Activated CD4-positive, alpha-beta T cell treated with anti-CD3 and anti-CD28 coated beads, Interleukin-2, amount 10 ng/mL, durations not matched to agents 24 days and 14 days (primary cell): ENCODE measurements at regions not wholly inside any gene's neighbourhood (a gene's known extent, or its start where the extent isn't known, plus 50 kb on each side); places are given as distances from the start of the nearest gene placed in this dataset.

Experiments used
- DNase-seq: peaks from one replicate; pipeline ENCODE4 v3.0.0; 2022
- H3K27ac Mint-ChIP-seq: one replicate; pipeline ENCODE4 v1.8.0; 2022; ENCODE audit warnings: mild to moderate bottlenecking, mixed read lengths
- H3K27me3 Mint-ChIP-seq: one replicate; pipeline ENCODE4 v1.8.0; 2022; ENCODE audit warnings: mixed read lengths
- H3K36me3 Mint-ChIP-seq: one replicate; pipeline ENCODE4 v1.8.0; 2022; ENCODE audit warnings: low read depth, mild to moderate bottlenecking, mixed read lengths
- H3K4me1 Mint-ChIP-seq: one replicate; pipeline ENCODE4 v1.8.0; 2021; ENCODE audit warnings: mixed read lengths
- H3K4me3 Mint-ChIP-seq: one replicate; pipeline ENCODE4 v1.8.0; 2022; ENCODE audit warnings: mild to moderate bottlenecking, moderate library complexity, mixed read lengths
- H3K9me3 Mint-ChIP-seq: one replicate; pipeline ENCODE4 v1.8.0; 2021; ENCODE audit warnings: mixed read lengths
- intact Hi-C: fragments of 100-400 bp; cut with micrococcal nuclease; formaldehyde crosslinking; loops from one replicate; pipeline ENCODE4 v1.15.1; 2023

- intact Hi-C loops = no loop called here
- no peaks in the 10 kb centered on the region for H3K36me3 Mint-ChIP-seq
- no peak overlapping the region for H3K4me3 Mint-ChIP-seq
- DNase-seq = no peak
- H3K27ac Mint-ChIP-seq = no peak overlapping the region
- H3K4me1 Mint-ChIP-seq = peaks cover under 1% of the 10 kb centered on the region
- H3K27me3 Mint-ChIP-seq = peaks cover 8% of the 10 kb centered on the region
- no peaks in the 10 kb centered on the region for H3K9me3 Mint-ChIP-seq
These were observed 68.8 kb upstream of the IFNG-AS1 start for GRCh38 chr12:67920413-67920812.

- H3K27me3 Mint-ChIP-seq = peaks cover 11% of the 10 kb centered on the region
- no peak overlapping the region for H3K4me3 Mint-ChIP-seq
- no peaks in the 10 kb centered on the region for H3K36me3 Mint-ChIP-seq
These were observed 68.0 kb upstream of the IFNG-AS1 start for GRCh38 chr12:67921286-67921685.

GRCh38 chr12:67922245-67922644, 67.0 kb upstream of the IFNG-AS1 start:
- no peak overlapping the region for H3K27ac Mint-ChIP-seq
- H3K36me3 Mint-ChIP-seq = no peaks in the 10 kb centered on the region
- intact Hi-C loops = no loop called here
- no peak overlapping the region for H3K4me3 Mint-ChIP-seq
- peaks cover 9% of the 10 kb centered on the region for H3K27me3 Mint-ChIP-seq
- peaks cover 3% of the 10 kb centered on the region for H3K4me1 Mint-ChIP-seq
- H3K9me3 Mint-ChIP-seq = no peaks in the 10 kb centered on the region
- no peak for DNase-seq

More at GRCh38 chr12:67921286-67921685, 68.0 kb upstream of the IFNG-AS1 start:
- Mint-ChIP-seq H3K4me1 (peaks cover 3% of the 10 kb centered on the region), H3K9me3 (no peaks in the 10 kb centered on the region), H3K27ac (no peak overlapping the region)
- DNase-seq = no peak
- intact Hi-C loops = no loop called here

GRCh38 chr12:67925077-67925476, 64.2 kb upstream of the IFNG-AS1 start:
- Mint-ChIP-seq H3K4me1 (peaks cover 3% of the 10 kb centered on the region), H3K4me3 (no peak overlapping the region), H3K36me3 (no peaks in the 10 kb centered on the region), H3K9me3 (no peaks in the 10 kb centered on the region), H3K27me3 (peaks cover 8% of the 10 kb centered on the region), H3K27ac (no peak overlapping the region)
- no peak for DNase-seq
- intact Hi-C loops = no loop called here

GRCh38 chr12:67925552-67925951, 63.7 kb upstream of the IFNG-AS1 start:
- H3K27ac Mint-ChIP-seq = no peak overlapping the region
- H3K36me3 Mint-ChIP-seq = no peaks in the 10 kb centered on the region
- intact Hi-C loops = no loop called here
- H3K4me1 Mint-ChIP-seq = peaks cover 3% of the 10 kb centered on the region
- H3K4me3 Mint-ChIP-seq = no peak overlapping the region
- H3K9me3 Mint-ChIP-seq = no peaks in the 10 kb centered on the region
- no peak for DNase-seq
- H3K27me3 Mint-ChIP-seq = peaks cover 10% of the 10 kb centered on the region

- H3K4me3 Mint-ChIP-seq = no peak overlapping the region
- intact Hi-C loops = no loop called here
- no peak for DNase-seq
- H3K4me1 Mint-ChIP-seq = peaks cover 3% of the 10 kb centered on the region
- H3K27me3 Mint-ChIP-seq = peaks cover 12% of the 10 kb centered on the region
- H3K27ac Mint-ChIP-seq = no peak overlapping the region
- H3K9me3 Mint-ChIP-seq = no peaks in the 10 kb centered on the region
- no peaks in the 10 kb centered on the region for H3K36me3 Mint-ChIP-seq
These were observed 63.2 kb upstream of the IFNG-AS1 start for GRCh38 chr12:67926063-67926462.

GRCh38 chr12:67927324-67927723, 61.9 kb upstream of the IFNG-AS1 start:
- Mint-ChIP-seq H3K27me3 (peaks cover 13% of the 10 kb centered on the region), H3K36me3 (no peaks in the 10 kb centered on the region), H3K27ac (no peak overlapping the region), H3K4me3 (no peak overlapping the region), H3K4me1 (peaks cover 3% of the 10 kb centered on the region), H3K9me3 (no peaks in the 10 kb centered on the region)
- no peak for DNase-seq
- intact Hi-C loops = no loop called here

GRCh38 chr12:67927815-67928214, 61.4 kb upstream of the IFNG-AS1 start:
- DNase-seq = no peak
- intact Hi-C loops = no loop called here
- H3K36me3 Mint-ChIP-seq = no peaks in the 10 kb centered on the region
- H3K27me3 Mint-ChIP-seq = peaks cover 13% of the 10 kb centered on the region
- no peak overlapping the region for H3K4me3 Mint-ChIP-seq
- no peaks in the 10 kb centered on the region for H3K9me3 Mint-ChIP-seq
- H3K4me1 Mint-ChIP-seq = peaks cover 3% of the 10 kb centered on the region
- no peak overlapping the region for H3K27ac Mint-ChIP-seq

- H3K27me3 Mint-ChIP-seq = peaks cover 10% of the 10 kb centered on the region
- no peaks in the 10 kb centered on the region for H3K9me3 Mint-ChIP-seq
- H3K4me3 Mint-ChIP-seq = no peak overlapping the region
- no peaks in the 10 kb centered on the region for H3K36me3 Mint-ChIP-seq
- peaks cover 3% of the 10 kb centered on the region for H3K4me1 Mint-ChIP-seq
- no peak for DNase-seq
- intact Hi-C loops = no loop called here
- H3K27ac Mint-ChIP-seq = no peak overlapping the region
These were observed 60.4 kb upstream of the IFNG-AS1 start for GRCh38 chr12:67928621-67929383.

GRCh38 chr12:67929384-67929772, 59.9 kb upstream of the IFNG-AS1 start:
- intact Hi-C loops = no loop called here
- Mint-ChIP-seq H3K27ac (no peak overlapping the region), H3K36me3 (no peaks in the 10 kb centered on the region), H3K4me1 (peaks cover 3% of the 10 kb centered on the region), H3K27me3 (peaks cover 9% of the 10 kb centered on the region), H3K9me3 (no peaks in the 10 kb centered on the region), H3K4me3 (no peak overlapping the region)
- no peak for DNase-seq

- H3K36me3 Mint-ChIP-seq = no peaks in the 10 kb centered on the region
- H3K4me1 Mint-ChIP-seq = no peaks in the 10 kb centered on the region
- intact Hi-C loops = no loop called here
- DNase-seq = no peak
- H3K4me3 Mint-ChIP-seq = no peak overlapping the region
- no peak overlapping the region for H3K27ac Mint-ChIP-seq
- peaks cover 28% of the 10 kb centered on the region for H3K27me3 Mint-ChIP-seq
- H3K9me3 Mint-ChIP-seq = no peaks in the 10 kb centered on the region
These were observed 51.4 kb upstream of the IFNG-AS1 start for GRCh38 chr12:67937822-67938221.
